ENCODE measurements at regions not wholly inside any gene's neighbourhood (a gene's known extent, or its start where the extent isn't known, plus 50 kb on each side); places are given as distances from the start of the nearest gene placed in this dataset.

- Mint-ChIP-seq H3K9me3 (peaks cover 7% of the 10 kb centered on the region), H3K27me3 (ENCODE audit: low read depth) (no peaks in the 10 kb centered on the region), H3K27ac (0 out of 2 replicates have a peak overlapping the region, but pooled peaks have one; percentile 3), H3K36me3 (no peaks in the 10 kb centered on the region), H3K4me3 (no peak overlapping the region), H3K4me1 (peaks cover 12% of the 10 kb centered on the region)
- ATAC-seq (no peak), DNase-seq (ENCODE audit: low spot score) (no peak)
- TF ChIP-seq MYBL2 (CRISPR knock-in tag; IDR thresholded peaks at IDR 0.05): no peak
- TF ChIP-seq JUN (CRISPR knock-in tag; IDR thresholded peaks at IDR 0.05): no peak
- TF ChIP-seq FOXJ3 (CRISPR knock-in tag; IDR thresholded peaks at IDR 0.05; ENCODE audit: borderline replicate concordance): no peak
- TF ChIP-seq ZNF416 (CRISPR knock-in tag; IDR thresholded peaks at IDR 0.05): no peak
- no peak for TF ChIP-seq ZNF671 (CRISPR knock-in tag; IDR thresholded peaks at IDR 0.05)
- TF ChIP-seq ZNF281 (CRISPR knock-in tag; IDR thresholded peaks at IDR 0.05): no peak
- no peak for TF ChIP-seq ESRRA (CRISPR knock-in tag; IDR thresholded peaks at IDR 0.05; ENCODE audit: borderline replicate concordance)
- TF ChIP-seq MLX (CRISPR knock-in tag; IDR thresholded peaks at IDR 0.05): no peak
- TF ChIP-seq ATF1 (CRISPR knock-in tag; IDR thresholded peaks at IDR 0.05): no peak
- TF ChIP-seq RELA (CRISPR knock-in tag; IDR thresholded peaks at IDR 0.05; ENCODE audit: borderline replicate concordance): no peak
- TF ChIP-seq SOX15 (CRISPR knock-in tag; IDR thresholded peaks at IDR 0.05): no peak
- TF ChIP-seq SMAD3 (CRISPR knock-in tag; IDR thresholded peaks at IDR 0.05; ENCODE audit: borderline replicate concordance): no peak
- no peak for TF ChIP-seq TCF7 (CRISPR knock-in tag; IDR thresholded peaks at IDR 0.05; ENCODE audit: low read depth)
- TF ChIP-seq CREM (CRISPR knock-in tag; IDR thresholded peaks at IDR 0.05): no peak
- TF ChIP-seq ELF4 (CRISPR knock-in tag; IDR thresholded peaks at IDR 0.05; ENCODE audit: low read depth): no peak
- TF ChIP-seq IRF2 (CRISPR knock-in tag; IDR thresholded peaks at IDR 0.05; ENCODE audit: borderline replicate concordance, low read depth): no peak
- TF ChIP-seq ATF6 (CRISPR knock-in tag; IDR thresholded peaks at IDR 0.05): no peak
- no peak for TF ChIP-seq IRF1 (CRISPR knock-in tag; IDR thresholded peaks at IDR 0.05)
- ChIA-PET CTCF (no interaction called here), POLR2A (no interaction called here)
Measured at GRCh38 chr12:23006413-23006812, 381.4 kb downstream of the ETNK1 start.

- ATAC-seq (no peak), DNase-seq (ENCODE audit: low spot score) (no peak)
- TF ChIP-seq USF1 (CRISPR knock-in tag; IDR thresholded peaks at IDR 0.05) (no peak), ZNF219 (CRISPR knock-in tag; IDR thresholded peaks at IDR 0.05; ENCODE audit: borderline replicate concordance) (no peak), OVOL2 (CRISPR knock-in tag; IDR thresholded peaks at IDR 0.05; ENCODE audit: borderline replicate concordance) (no peak), NR3C1 (CRISPR knock-in tag; conservative IDR thresholded peaks at IDR 0.05; ENCODE audit: low read depth) (no peak), ZNF232 (CRISPR knock-in tag; IDR thresholded peaks at IDR 0.05) (no peak)
- no peaks in the 10 kb centered on the region for H3K27me3 Mint-ChIP-seq (ENCODE audit: low read depth)
- CTCF ChIA-PET: no interaction called here
- peaks cover 9% of the 10 kb centered on the region for H3K4me1 Mint-ChIP-seq
- H3K9me3 Mint-ChIP-seq: peaks cover 13% of the 10 kb centered on the region
- POLR2A ChIA-PET: no interaction called here
- no peak overlapping the region for H3K4me3 Mint-ChIP-seq
- no peak overlapping the region; the same call in 1 of the 2 replicates for H3K27ac Mint-ChIP-seq
- no peaks in the 10 kb centered on the region for H3K36me3 Mint-ChIP-seq
Measured at GRCh38 chr12:23008623-23009022, 383.7 kb downstream of the ETNK1 start.
